ENCODE measurements at regions not wholly inside any gene's neighbourhood (a gene's known extent, or its start where the extent isn't known, plus 50 kb on each side); places are given as distances from the start of the nearest gene placed in this dataset.

- TF ChIP-seq CTCF (IDR thresholded peaks at IDR 0.05) (no peak), POLR2A (IDR thresholded peaks at IDR 0.05) (no peak), EP300 (IDR thresholded peaks at IDR 0.05) (no peak)
These were observed 449.8 kb downstream of the SIPA1L2 start for GRCh38 chr1:232179896-232180778.
